Uterus (tissue), 3 donors: ENCODE measurements at regions not wholly inside any gene's neighbourhood (a gene's known extent, or its start where the extent isn't known, plus 50 kb on each side); places are given as distances from the start of the nearest gene placed in this dataset.

Experiments used
- DNase-seq, 2 donors: peaks; one replicate each; pipeline ENCODE4 v3.0.0-alpha.2; 2019 to 2020
- H3K27ac ChIP-seq, 2 donors: fragments of 200-600 bp; sonication (generic); 1 replicate in 1 of 2; 2 replicates in 1 of 2; pipeline ENCODE4 v1.5.1; 2016 to 2018
- H3K27me3 ChIP-seq, 2 donors: fragments of 200-600 bp; sonication (generic); one replicate each; pipeline ENCODE4 v1.5.1; 2018 to 2019; ENCODE audit warnings: control low read depth in 1 of 2
- H3K36me3 ChIP-seq, 2 donors: fragments of 200-600 bp; sonication (generic); one replicate each; pipeline ENCODE4 v1.5.1; 2019; ENCODE audit warnings: control low read depth in 1 of 2
- H3K4me1 ChIP-seq, 2 donors: fragments of 200-600 bp; sonication (generic); one replicate each; pipeline ENCODE4 v1.5.1; 2018 to 2019; ENCODE audit warnings: control low read depth in 1 of 2
- H3K4me3 ChIP-seq, 2 donors: fragments of 200-600 bp; sonication (generic); 1 replicate in 1 of 2; 2 replicates in 1 of 2; pipeline ENCODE4 v1.5.1; 2018 to 2019; ENCODE audit warnings: mild to moderate bottlenecking in 1 of 2
- H3K9me3 ChIP-seq, 2 donors: fragments of 200-600 bp; sonication (generic); one replicate each; pipeline ENCODE4 v1.5.1; 2019; ENCODE audit warnings: control low read depth in 1 of 2
- CTCF ChIP-seq, 4 experiments: fragments of 200-600 bp in 2 of 4; fragments of 450-650 bp in 2 of 4; sonication (generic) in 2 of 4; IDR thresholded peaks; one replicate each; pipeline ENCODE4 v1.5.1; 2016 to 2019; ENCODE audit warnings: antibody characterized with exemption in 4 of 4, mild to moderate bottlenecking in 2 of 4, moderate library complexity in 1 of 4
- POLR2A ChIP-seq, 2 donors: fragments of 450-650 bp; IDR thresholded peaks; one replicate each; pipeline ENCODE4 v1.6.1; 2016; ENCODE audit warnings: antibody characterized with exemption in 2 of 2, mild to moderate bottlenecking in 1 of 2, moderate library complexity in 1 of 2
- intact Hi-C: fragments of 100-400 bp; cut with DNase I; formaldehyde crosslinking; loops from one replicate; pipeline ENCODE4 v1.15.1; 2023; ENCODE audit warnings: low total_unique reads
- donor health status: DM: yes; HTN: yes; CAD: no.

GRCh38 chr1:14017531-14017961 lies 317.6 kb downstream of the PRDM2 start:
- intact Hi-C loops, result no loop called here
- DNase-seq, result no peak
- no peak overlapping the region for H3K27ac ChIP-seq
- no peaks in the 10 kb centered on the region for H3K4me1 ChIP-seq
- H3K27me3 ChIP-seq, result no peaks in the 10 kb centered on the region
- TF ChIP-seq POLR2A (IDR thresholded peaks at IDR 0.05), result no peak
- no peak for TF ChIP-seq CTCF (IDR thresholded peaks at IDR 0.05)
- H3K9me3 ChIP-seq, result no peaks in the 10 kb centered on the region
- no peaks in the 10 kb centered on the region for H3K36me3 ChIP-seq
- H3K4me3 ChIP-seq, result no peak overlapping the region

GRCh38 chr1:14019461-14019860 lies 319.5 kb downstream of the PRDM2 start:
- Histone ChIP-seq H3K9me3 (no peaks in the 10 kb centered on the region), H3K27ac (no peak overlapping the region), H3K27me3 (no peaks in the 10 kb centered on the region), H3K4me3 (no peak overlapping the region), H3K4me1 (no peaks in the 10 kb centered on the region), H3K36me3 (no peaks in the 10 kb centered on the region)
- intact Hi-C loops, result no loop called here
- no peak for DNase-seq
- TF ChIP-seq CTCF (IDR thresholded peaks at IDR 0.05) (no peak), POLR2A (IDR thresholded peaks at IDR 0.05) (no peak)

GRCh38 chr1:14020006-14020405 lies 320.0 kb downstream of the PRDM2 start:
- no peaks in the 10 kb centered on the region for H3K27me3 ChIP-seq
- TF ChIP-seq CTCF (IDR thresholded peaks at IDR 0.05) (no peak), POLR2A (IDR thresholded peaks at IDR 0.05) (no peak)
- intact Hi-C loops, result no loop called here

GRCh38 chr1:14027099-14027498 lies 327.1 kb downstream of the PRDM2 start:
- Histone ChIP-seq H3K4me1 (no peaks in the 10 kb centered on the region), H3K27ac (no peak overlapping the region), H3K27me3 (no peaks in the 10 kb centered on the region), H3K9me3 (no peaks in the 10 kb centered on the region), H3K36me3 (no peaks in the 10 kb centered on the region), H3K4me3 (no peak overlapping the region)
- intact Hi-C loops, result no loop called here
- TF ChIP-seq POLR2A (IDR thresholded peaks at IDR 0.05), result no peak
- TF ChIP-seq CTCF (IDR thresholded peaks at IDR 0.05), result no peak
- no peak for DNase-seq

More at GRCh38 chr1:14020006-14020405, 320.0 kb downstream of the PRDM2 start:
- no peak for DNase-seq
- Histone ChIP-seq H3K27ac (no peak overlapping the region), H3K36me3 (no peaks in the 10 kb centered on the region), H3K4me1 (no peaks in the 10 kb centered on the region), H3K4me3 (no peak overlapping the region), H3K9me3 (no peaks in the 10 kb centered on the region)

- H3K4me1 ChIP-seq, result no peaks in the 10 kb centered on the region
Measured at GRCh38 chr1:14031461-14031860, 331.5 kb downstream of the PRDM2 start.

More at GRCh38 chr1:14031461-14031860, 331.5 kb downstream of the PRDM2 start:
- H3K9me3 ChIP-seq, result no peaks in the 10 kb centered on the region
- H3K4me3 ChIP-seq, result no peak overlapping the region
- DNase-seq, result no peak
- H3K27me3 ChIP-seq, result no peaks in the 10 kb centered on the region
- no peaks in the 10 kb centered on the region for H3K36me3 ChIP-seq
- intact Hi-C loops, result no loop called here
- H3K27ac ChIP-seq, result no peak overlapping the region
- TF ChIP-seq CTCF (IDR thresholded peaks at IDR 0.05), result no peak
- no peak for TF ChIP-seq POLR2A (IDR thresholded peaks at IDR 0.05)
